Nephron progenitor cell (in vitro differentiated cells): ENCODE measurements at regions not wholly inside any gene's neighbourhood (a gene's known extent, or its start where the extent isn't known, plus 50 kb on each side); places are given as distances from the start of the nearest gene placed in this dataset.

Source experiments
- DNase-seq: peaks from one replicate; pipeline ENCODE4 v3.0.0; 2021
- H3K27ac Mint-ChIP-seq: 2 replicates; pipeline ENCODE4 v1.8.0; 2021; ENCODE audit warnings: mild to moderate bottlenecking, moderate library complexity, mixed read lengths
- H3K27me3 Mint-ChIP-seq: 2 replicates; pipeline ENCODE4 v1.8.0; 2021; ENCODE audit warnings: mild to moderate bottlenecking, low read depth, mixed read lengths; ENCODE audit not compliant: poor library complexity
- H3K36me3 Mint-ChIP-seq: 2 replicates; pipeline ENCODE4 v1.8.0; 2021; ENCODE audit warnings: low read depth, mixed read lengths
- H3K4me1 Mint-ChIP-seq: 2 replicates; pipeline ENCODE4 v1.8.0; 2021; ENCODE audit warnings: mixed read lengths
- H3K4me3 Mint-ChIP-seq: 2 replicates; pipeline ENCODE4 v1.8.0; 2021; ENCODE audit warnings: mild to moderate bottlenecking, moderate library complexity, mixed read lengths
- H3K9me3 Mint-ChIP-seq: 2 replicates; pipeline ENCODE4 v1.8.0; 2021; ENCODE audit warnings: mild to moderate bottlenecking, moderate library complexity, mixed read lengths
- TF ChIP-seq, protein P1 (sequence below): fragments of 200-600 bp; sonication (generic); IDR thresholded peaks from 2 replicates; pipeline ENCODE4 v1.5.0; 2021; ENCODE audit warnings: antibody characterized with exemption

DNA sequence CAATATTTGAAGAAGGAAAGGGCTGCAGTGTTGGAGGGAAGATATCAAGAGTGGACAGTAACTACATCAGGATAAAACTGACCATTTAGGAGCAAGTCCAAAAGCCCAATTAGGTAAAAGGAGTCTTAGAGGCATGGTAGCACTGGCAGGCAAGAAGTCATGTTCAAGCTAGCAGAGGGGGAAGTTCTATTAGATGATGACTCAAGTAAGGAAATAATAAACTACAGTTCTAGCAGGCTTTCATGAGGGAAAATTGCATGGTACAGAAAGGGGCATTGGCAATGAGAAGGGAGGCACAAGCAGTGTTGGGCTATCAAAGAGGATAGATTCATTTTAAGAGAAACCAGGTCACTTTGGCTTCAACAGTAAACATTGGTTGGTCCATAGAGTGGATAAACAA, 156.1 kb upstream of the PTPRK start:
- H3K4me3 Mint-ChIP-seq, result no peak overlapping the region
- H3K4me1 Mint-ChIP-seq, result no peaks in the 10 kb centered on the region
- DNase-seq, result no peak
- no peaks in the 10 kb centered on the region for H3K27me3 Mint-ChIP-seq
- no peaks in the 10 kb centered on the region for H3K36me3 Mint-ChIP-seq
- TF ChIP-seq, protein P1, sequence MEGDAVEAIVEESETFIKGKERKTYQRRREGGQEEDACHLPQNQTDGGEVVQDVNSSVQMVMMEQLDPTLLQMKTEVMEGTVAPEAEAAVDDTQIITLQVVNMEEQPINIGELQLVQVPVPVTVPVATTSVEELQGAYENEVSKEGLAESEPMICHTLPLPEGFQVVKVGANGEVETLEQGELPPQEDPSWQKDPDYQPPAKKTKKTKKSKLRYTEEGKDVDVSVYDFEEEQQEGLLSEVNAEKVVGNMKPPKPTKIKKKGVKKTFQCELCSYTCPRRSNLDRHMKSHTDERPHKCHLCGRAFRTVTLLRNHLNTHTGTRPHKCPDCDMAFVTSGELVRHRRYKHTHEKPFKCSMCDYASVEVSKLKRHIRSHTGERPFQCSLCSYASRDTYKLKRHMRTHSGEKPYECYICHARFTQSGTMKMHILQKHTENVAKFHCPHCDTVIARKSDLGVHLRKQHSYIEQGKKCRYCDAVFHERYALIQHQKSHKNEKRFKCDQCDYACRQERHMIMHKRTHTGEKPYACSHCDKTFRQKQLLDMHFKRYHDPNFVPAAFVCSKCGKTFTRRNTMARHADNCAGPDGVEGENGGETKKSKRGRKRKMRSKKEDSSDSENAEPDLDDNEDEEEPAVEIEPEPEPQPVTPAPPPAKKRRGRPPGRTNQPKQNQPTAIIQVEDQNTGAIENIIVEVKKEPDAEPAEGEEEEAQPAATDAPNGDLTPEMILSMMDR, result no peak
- H3K27ac Mint-ChIP-seq, result no peak overlapping the region
- H3K9me3 Mint-ChIP-seq, result no peaks in the 10 kb centered on the region

DNA sequence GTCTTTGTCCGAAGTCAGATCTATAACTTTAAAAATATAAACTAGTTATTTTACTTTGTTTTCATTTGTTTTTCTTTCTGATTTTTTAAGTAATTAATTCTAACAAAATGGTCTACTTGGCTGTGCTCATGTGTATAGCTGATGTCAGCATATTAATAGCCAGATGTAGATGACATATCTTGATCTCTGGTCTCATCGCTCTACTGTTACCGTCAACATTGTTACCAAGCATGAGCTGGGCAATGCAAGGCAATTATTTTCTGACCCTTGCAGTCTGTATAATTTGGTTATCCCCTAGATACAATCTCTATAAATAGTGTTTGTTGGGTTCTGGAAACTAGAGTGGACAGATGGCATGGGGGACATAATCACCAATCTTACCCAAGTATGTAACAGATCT, 151.6 kb upstream of the PTPRK start:
- DNase-seq, result no peak
- H3K27ac Mint-ChIP-seq, result no peak overlapping the region
- H3K9me3 Mint-ChIP-seq, result no peaks in the 10 kb centered on the region
- H3K27me3 Mint-ChIP-seq, result no peaks in the 10 kb centered on the region
- no peaks in the 10 kb centered on the region for H3K36me3 Mint-ChIP-seq
- H3K4me3 Mint-ChIP-seq, result no peak overlapping the region
- H3K4me1 Mint-ChIP-seq, result no peaks in the 10 kb centered on the region
- TF ChIP-seq, protein P1, result no peak

DNA sequence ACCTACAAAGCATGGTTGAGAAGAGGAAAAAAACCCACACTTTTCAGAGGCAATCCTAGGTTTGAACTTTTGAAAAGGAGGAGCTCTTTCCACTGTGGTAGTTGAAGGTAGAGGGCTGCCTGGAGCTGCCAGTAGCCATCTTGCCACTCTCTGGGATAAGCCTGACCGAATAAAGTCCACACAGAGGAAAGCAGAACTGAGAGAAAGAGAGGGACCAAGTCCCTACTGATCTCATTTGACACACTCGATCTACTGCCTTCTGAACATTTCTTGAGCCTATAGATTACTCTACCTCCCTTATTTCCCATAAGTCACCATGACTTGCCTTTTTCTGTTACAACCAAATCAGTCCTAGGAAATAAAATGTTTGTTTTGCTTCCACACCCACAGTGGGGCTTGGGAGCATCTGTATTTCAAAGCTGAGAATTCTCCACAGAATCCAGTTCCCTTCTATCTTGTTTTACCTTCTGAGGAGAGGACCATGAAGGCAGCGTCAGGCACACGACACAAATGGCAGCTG, 147.0 kb upstream of the PTPRK start:
- TF ChIP-seq, protein P1, result no peak
- Mint-ChIP-seq H3K4me3 (no peak overlapping the region), H3K27ac (no peak overlapping the region), H3K9me3 (no peaks in the 10 kb centered on the region), H3K27me3 (no peaks in the 10 kb centered on the region), H3K36me3 (no peaks in the 10 kb centered on the region), H3K4me1 (no peaks in the 10 kb centered on the region)
- DNase-seq, result no peak

DNA sequence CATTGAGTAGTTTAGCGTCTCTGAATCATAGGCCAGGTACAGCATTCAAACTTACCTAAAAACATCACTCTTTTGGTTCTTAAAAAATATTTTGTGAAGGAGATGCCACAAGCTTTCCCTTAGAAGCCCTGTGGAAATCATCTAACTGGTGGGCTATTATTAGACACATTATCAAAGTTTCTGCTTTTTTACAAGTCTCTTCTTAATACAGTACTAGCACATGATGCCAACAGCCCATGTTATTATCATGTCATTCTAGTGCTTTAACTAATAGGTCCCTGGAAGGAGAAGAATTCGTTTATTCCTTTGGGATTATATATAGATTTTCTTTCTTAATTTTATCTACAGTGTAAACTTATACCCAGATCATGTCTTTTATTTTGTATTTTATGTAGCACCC, 146.0 kb upstream of the PTPRK start:
- Mint-ChIP-seq H3K27me3 (no peaks in the 10 kb centered on the region), H3K4me3 (no peak overlapping the region), H3K4me1 (no peaks in the 10 kb centered on the region), H3K9me3 (no peaks in the 10 kb centered on the region), H3K27ac (no peak overlapping the region), H3K36me3 (no peaks in the 10 kb centered on the region)
- DNase-seq, result no peak
- TF ChIP-seq, protein P1, result no peak

DNA sequence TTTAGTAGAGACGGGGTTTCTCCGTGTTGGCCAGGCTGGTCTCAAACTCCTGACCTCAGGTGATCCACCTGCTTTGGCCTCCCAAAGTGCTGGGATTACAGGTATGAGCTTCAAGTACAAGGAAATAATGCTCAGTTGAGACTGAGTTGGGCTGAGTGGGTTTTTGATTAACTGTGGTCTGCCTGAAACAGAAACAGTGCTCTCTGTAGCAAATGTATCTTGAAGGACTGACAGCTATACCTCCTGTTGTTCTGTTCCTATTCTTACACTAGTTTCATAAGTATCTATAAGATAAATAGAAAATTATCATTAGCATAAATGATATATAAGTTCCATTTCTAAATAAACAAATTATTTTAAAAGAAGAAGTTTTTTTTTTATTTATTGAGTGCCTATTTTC, 142.8 kb upstream of the PTPRK start:
- H3K4me1 Mint-ChIP-seq, result no peaks in the 10 kb centered on the region
- H3K27me3 Mint-ChIP-seq, result no peaks in the 10 kb centered on the region
- TF ChIP-seq, protein P1, result no peak
- H3K4me3 Mint-ChIP-seq, result no peak overlapping the region
- H3K27ac Mint-ChIP-seq, result no peak overlapping the region
- no peaks in the 10 kb centered on the region for H3K9me3 Mint-ChIP-seq
- no peaks in the 10 kb centered on the region for H3K36me3 Mint-ChIP-seq
- DNase-seq, result no peak

DNA sequence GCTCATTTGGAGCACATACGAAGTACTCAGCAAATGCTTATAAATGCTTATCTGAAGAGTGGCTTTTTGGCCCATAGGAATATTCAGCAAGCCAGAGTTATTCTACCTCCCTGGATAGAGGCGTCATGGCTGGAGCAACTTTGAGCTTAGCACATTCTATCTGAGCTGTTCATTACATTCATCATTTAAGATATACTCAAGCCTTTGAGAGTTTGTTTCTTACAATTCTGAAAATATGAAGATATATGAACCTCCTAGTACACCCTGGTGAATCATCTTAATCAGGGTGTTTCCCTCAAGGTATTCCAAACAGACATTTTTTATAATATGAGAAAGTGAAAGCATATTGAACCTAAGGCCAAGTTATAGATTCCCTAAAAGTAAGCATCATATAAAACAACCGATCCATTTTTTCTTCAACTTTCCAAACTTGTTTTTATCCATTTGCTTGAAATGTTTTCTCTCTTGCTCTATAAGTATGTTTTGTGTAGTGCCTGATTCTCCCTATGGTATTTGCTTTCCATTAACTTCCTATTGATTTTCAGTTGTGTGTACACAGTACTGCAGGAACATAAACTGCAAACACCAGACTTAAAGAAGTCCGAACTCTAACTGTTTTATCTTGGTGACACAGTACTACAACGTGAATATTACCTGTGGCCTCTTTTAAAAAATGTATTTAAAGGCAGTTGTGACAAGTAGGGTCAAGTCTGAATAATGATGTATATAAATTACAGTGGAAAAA, 139.7 kb upstream of the PTPRK start:
- no peak for DNase-seq

More for the DNA sequence above, 139.7 kb upstream of the PTPRK start:
- no peaks in the 10 kb centered on the region for H3K27me3 Mint-ChIP-seq
- H3K4me3 Mint-ChIP-seq, result no peak overlapping the region
- H3K27ac Mint-ChIP-seq, result no peak overlapping the region
- H3K4me1 Mint-ChIP-seq, result no peaks in the 10 kb centered on the region
- TF ChIP-seq, protein P1, result no peak
- no peaks in the 10 kb centered on the region for H3K36me3 Mint-ChIP-seq
- H3K9me3 Mint-ChIP-seq, result no peaks in the 10 kb centered on the region
